ENCODE measurements at regions not wholly inside any gene's neighbourhood (a gene's known extent, or its start where the extent isn't known, plus 50 kb on each side); places are given as distances from the start of the nearest gene placed in this dataset.

GRCh38 chrX:121161501-121161933 lies 114.1 kb downstream of the GLUD2 start:
- ChIA-PET POLR2A (no interaction called here), CTCF (no interaction called here)
- Mint-ChIP-seq H3K9me3 (peaks cover 0 to 2% (median 0%) of the 10 kb centered on the region in 5 donors), H3K4me1 (peaks cover 0 to 8% (median 0%) of the 10 kb centered on the region in 3 donors), H3K36me3 (no peaks in the 10 kb centered on the region), H3K27ac (peak overlapping the region in 1 of 8 donors; percentile 13), H3K4me3 (no peak overlapping the region), H3K27me3 (peaks cover 0 to under 1% of the 10 kb centered on the region in 2 donors)
- Histone ChIP-seq H3K4me1 (ENCODE audit: insufficient read depth, low read length) (no peaks in the 10 kb centered on the region), H3K27ac (ENCODE audit: low read depth, low read length) (no peak overlapping the region), H3K4me3 (ENCODE audit: low read length) (no peak overlapping the region), H3K9me3 (ENCODE audit: low read length) (no peaks in the 10 kb centered on the region), H3K36me3 (ENCODE audit: insufficient read depth, low read length) (no peaks in the 10 kb centered on the region), H3K27me3 (ENCODE audit: insufficient read depth, low read length, poor library complexity, severe bottlenecking) (no peaks in the 10 kb centered on the region)
- no peak for DNase-seq

GRCh38 chrX:121163443-121163842 lies 116.0 kb downstream of the GLUD2 start:
- peak overlapping the region in 1 of 8 donors; percentile 21 for H3K27ac Mint-ChIP-seq
- H3K9me3 Mint-ChIP-seq = peaks cover 0 to 2% (median 0%) of the 10 kb centered on the region in 5 donors
- H3K4me1 Mint-ChIP-seq = peaks cover 0 to 8% (median 0%) of the 10 kb centered on the region in 3 donors
- ChIA-PET CTCF (no interaction called here), POLR2A (no interaction called here)
- Histone ChIP-seq H3K4me1 (ENCODE audit: insufficient read depth, low read length) (no peaks in the 10 kb centered on the region), H3K27me3 (ENCODE audit: insufficient read depth, low read length, poor library complexity, severe bottlenecking) (no peaks in the 10 kb centered on the region), H3K27ac (ENCODE audit: low read depth, low read length) (no peak overlapping the region), H3K9me3 (ENCODE audit: low read length) (no peaks in the 10 kb centered on the region), H3K36me3 (ENCODE audit: insufficient read depth, low read length) (no peaks in the 10 kb centered on the region), H3K4me3 (ENCODE audit: low read length) (no peak overlapping the region)
- peaks cover 0 to 1% of the 10 kb centered on the region in 2 donors for H3K27me3 Mint-ChIP-seq
- DNase-seq = no peak
- no peak overlapping the region for H3K4me3 Mint-ChIP-seq
- H3K36me3 Mint-ChIP-seq = no peaks in the 10 kb centered on the region

- Histone ChIP-seq H3K4me3 (ENCODE audit: low read length) (no peak overlapping the region), H3K4me1 (ENCODE audit: insufficient read depth, low read length) (no peaks in the 10 kb centered on the region), H3K36me3 (ENCODE audit: insufficient read depth, low read length) (no peaks in the 10 kb centered on the region), H3K27me3 (ENCODE audit: insufficient read depth, low read length, poor library complexity, severe bottlenecking) (no peaks in the 10 kb centered on the region), H3K27ac (ENCODE audit: low read depth, low read length) (no peak overlapping the region), H3K9me3 (ENCODE audit: low read length) (no peaks in the 10 kb centered on the region)
- Mint-ChIP-seq H3K36me3 (no peaks in the 10 kb centered on the region), H3K4me1 (peaks cover 0 to 6% (median 0%) of the 10 kb centered on the region in 3 donors), H3K27ac (no peak overlapping the region), H3K9me3 (peaks cover 0 to 1% (median 0%) of the 10 kb centered on the region in 5 donors), H3K27me3 (peaks cover 0 to 1% of the 10 kb centered on the region in 2 donors), H3K4me3 (no peak overlapping the region)
- ChIA-PET POLR2A (no interaction called here), CTCF (no interaction called here)
- DNase-seq = no peak
Measured at GRCh38 chrX:121165930-121166359, 118.5 kb downstream of the GLUD2 start.

- H3K36me3 ChIP-seq (ENCODE audit: insufficient read depth, low read length) = no peaks in the 10 kb centered on the region
- no peak for DNase-seq
- no peak overlapping the region for H3K27ac Mint-ChIP-seq
- no peak overlapping the region for H3K4me3 ChIP-seq (ENCODE audit: low read length)
- H3K9me3 ChIP-seq (ENCODE audit: low read length) = no peaks in the 10 kb centered on the region
- H3K9me3 Mint-ChIP-seq = peaks cover 0 to 3% (median 0%) of the 10 kb centered on the region in 5 donors
- no peak overlapping the region for H3K4me3 Mint-ChIP-seq
- peaks cover 0 to 1% of the 10 kb centered on the region in 2 donors for H3K27me3 Mint-ChIP-seq
- no peak overlapping the region for H3K27ac ChIP-seq (ENCODE audit: low read depth, low read length)
- H3K4me1 Mint-ChIP-seq = no peaks in the 10 kb centered on the region
- ChIA-PET CTCF (no interaction called here), POLR2A (no interaction called here)
- no peaks in the 10 kb centered on the region for H3K27me3 ChIP-seq (ENCODE audit: insufficient read depth, low read length, poor library complexity, severe bottlenecking)
- no peaks in the 10 kb centered on the region for H3K4me1 ChIP-seq (ENCODE audit: insufficient read depth, low read length)
- no peaks in the 10 kb centered on the region for H3K36me3 Mint-ChIP-seq
Measured at GRCh38 chrX:121169099-121170035, 122.0 kb downstream of the GLUD2 start.

GRCh38 chrX:121172703-121173102 lies 125.3 kb downstream of the GLUD2 start:
- Histone ChIP-seq H3K36me3 (ENCODE audit: insufficient read depth, low read length) (no peaks in the 10 kb centered on the region), H3K9me3 (ENCODE audit: low read length) (no peaks in the 10 kb centered on the region), H3K27ac (ENCODE audit: low read depth, low read length) (no peak overlapping the region), H3K4me1 (ENCODE audit: insufficient read depth, low read length) (no peaks in the 10 kb centered on the region), H3K27me3 (ENCODE audit: insufficient read depth, low read length, poor library complexity, severe bottlenecking) (no peaks in the 10 kb centered on the region), H3K4me3 (ENCODE audit: low read length) (no peak overlapping the region)
- peaks cover 0 to 3% (median 0%) of the 10 kb centered on the region in 5 donors for H3K9me3 Mint-ChIP-seq
- H3K27me3 Mint-ChIP-seq = peaks cover 0 to 1% of the 10 kb centered on the region in 2 donors
- H3K4me3 Mint-ChIP-seq = no peak overlapping the region
- ChIA-PET POLR2A (no interaction called here), CTCF (no interaction called here)
- no peak for DNase-seq
- no peak overlapping the region for H3K27ac Mint-ChIP-seq
- H3K36me3 Mint-ChIP-seq = no peaks in the 10 kb centered on the region
- H3K4me1 Mint-ChIP-seq = no peaks in the 10 kb centered on the region

GRCh38 chrX:121179972-121180371 lies 132.6 kb downstream of the GLUD2 start:
- H3K4me3 Mint-ChIP-seq = no peak overlapping the region
- Histone ChIP-seq H3K4me3 (ENCODE audit: low read length) (no peak overlapping the region), H3K27me3 (ENCODE audit: insufficient read depth, low read length, poor library complexity, severe bottlenecking) (no peaks in the 10 kb centered on the region), H3K4me1 (ENCODE audit: insufficient read depth, low read length) (no peaks in the 10 kb centered on the region), H3K9me3 (ENCODE audit: low read length) (no peaks in the 10 kb centered on the region), H3K36me3 (ENCODE audit: insufficient read depth, low read length) (no peaks in the 10 kb centered on the region), H3K27ac (ENCODE audit: low read depth, low read length) (no peak overlapping the region)
- no peak for DNase-seq
- ChIA-PET POLR2A (no interaction called here), CTCF (no interaction called here)
- H3K27ac Mint-ChIP-seq = no peak overlapping the region
- H3K4me1 Mint-ChIP-seq = no peaks in the 10 kb centered on the region
- H3K36me3 Mint-ChIP-seq = no peaks in the 10 kb centered on the region
- peaks cover 0 to 10% of the 10 kb centered on the region in 2 donors for H3K27me3 Mint-ChIP-seq
- no peaks in the 10 kb centered on the region for H3K9me3 Mint-ChIP-seq

GRCh38 chrX:121191779-121192178 lies 144.4 kb downstream of the GLUD2 start:
- Mint-ChIP-seq H3K36me3 (no peaks in the 10 kb centered on the region), H3K9me3 (no peaks in the 10 kb centered on the region), H3K4me1 (no peaks in the 10 kb centered on the region), H3K4me3 (no peak overlapping the region), H3K27me3 (peaks cover 0 to 4% of the 10 kb centered on the region in 2 donors), H3K27ac (no peak overlapping the region)
- Histone ChIP-seq H3K4me1 (ENCODE audit: insufficient read depth, low read length) (no peaks in the 10 kb centered on the region), H3K9me3 (ENCODE audit: low read length) (no peaks in the 10 kb centered on the region), H3K36me3 (ENCODE audit: insufficient read depth, low read length) (no peaks in the 10 kb centered on the region), H3K27me3 (ENCODE audit: insufficient read depth, low read length, poor library complexity, severe bottlenecking) (no peaks in the 10 kb centered on the region), H3K4me3 (ENCODE audit: low read length) (no peak overlapping the region), H3K27ac (ENCODE audit: low read depth, low read length) (no peak overlapping the region)
- ChIA-PET CTCF (no interaction called here), POLR2A (no interaction called here)
- DNase-seq = no peak

GRCh38 chrX:121195719-121196118 lies 148.3 kb downstream of the GLUD2 start:
- DNase-seq = no peak
- POLR2A ChIA-PET = no interaction called here
- Histone ChIP-seq H3K36me3 (ENCODE audit: insufficient read depth, low read length) (no peaks in the 10 kb centered on the region), H3K4me3 (ENCODE audit: low read length) (no peak overlapping the region), H3K9me3 (ENCODE audit: low read length) (no peaks in the 10 kb centered on the region), H3K27ac (ENCODE audit: low read depth, low read length) (no peak overlapping the region), H3K27me3 (ENCODE audit: insufficient read depth, low read length, poor library complexity, severe bottlenecking) (no peaks in the 10 kb centered on the region), H3K4me1 (ENCODE audit: insufficient read depth, low read length) (no peaks in the 10 kb centered on the region)
- H3K4me3 Mint-ChIP-seq = no peak overlapping the region
- H3K4me1 Mint-ChIP-seq = no peaks in the 10 kb centered on the region
- no peaks in the 10 kb centered on the region for H3K9me3 Mint-ChIP-seq
- no peak overlapping the region for H3K27ac Mint-ChIP-seq
- H3K36me3 Mint-ChIP-seq = no peaks in the 10 kb centered on the region
- peaks cover 0 to 5% of the 10 kb centered on the region in 2 donors for H3K27me3 Mint-ChIP-seq
- CTCF ChIA-PET = no interaction called here
